Right ventricle myocardium inferior (tissue), 1 donor: ENCODE measurements at regions not wholly inside any gene's neighbourhood (a gene's known extent, or its start where the extent isn't known, plus 50 kb on each side); places are given as distances from the start of the nearest gene placed in this dataset.

Source experiments
- ATAC-seq: fragments of 200-7000 bp; cut with Tn5 transposase; one replicate; pipeline ENCODE4 v1.9.1; 2020; ENCODE audit warnings: mild to moderate bottlenecking, moderate library complexity
- DNase-seq: peaks from one replicate; pipeline ENCODE4 v3.0.0; 2021; ENCODE audit errors: missing footprints
- intact Hi-C: fragments of 100-400 bp; cut with DNase I; formaldehyde crosslinking; loops from one replicate; pipeline ENCODE4 v1.11.0; 2022
- donor health status: DM: no; HTN: yes; CAD: no; lungs with severe emphysema.

GRCh38 chr2:78498125-78498524 is 527.4 kb upstream of the REG3G start:
- no peak for ATAC-seq
- intact Hi-C loops, result no loop called here
- peak; percentile 42 for DNase-seq

GRCh38 chr2:78506301-78506700 is 519.2 kb upstream of the REG3G start:
- intact Hi-C loops, result no loop called here
- ATAC-seq, result no peak
- no peak for DNase-seq

GRCh38 chr2:78521938-78522337 is 503.6 kb upstream of the REG3G start:
- no peak for DNase-seq
- intact Hi-C loops, result no loop called here
- ATAC-seq, result no peak

- ATAC-seq (no peak), DNase-seq (no peak)
- intact Hi-C loops, result no loop called here
These were observed 492.6 kb upstream of the REG3G start for GRCh38 chr2:78532762-78533379.

- ATAC-seq, result no peak
- no peak for DNase-seq
- intact Hi-C loops, result no loop called here
These were observed 490.1 kb upstream of the REG3G start for GRCh38 chr2:78535395-78535794.

- intact Hi-C loops, result no loop called here
- DNase-seq, result no peak
- no peak for ATAC-seq
These were observed 487.2 kb upstream of the REG3G start for GRCh38 chr2:78538322-78538721.

GRCh38 chr2:78540255-78540654 is 485.2 kb upstream of the REG3G start:
- intact Hi-C loops, result no loop called here
- no peak for ATAC-seq
- no peak for DNase-seq

- DNase-seq, result no peak
- ATAC-seq, result no peak
- intact Hi-C loops, result no loop called here
These were observed 484.4 kb upstream of the REG3G start for GRCh38 chr2:78541088-78541450.

GRCh38 chr2:78541451-78542267 is 483.8 kb upstream of the REG3G start:
- no peak for ATAC-seq
- DNase-seq, result no peak
- intact Hi-C loops, result no loop called here

- no peak for DNase-seq
These were observed 478.7 kb upstream of the REG3G start for GRCh38 chr2:78546843-78547242.

GRCh38 chr2:78549766-78550165 is 475.7 kb upstream of the REG3G start:
- ATAC-seq, result no peak
- intact Hi-C loops, result no loop called here
- no peak for DNase-seq

More at GRCh38 chr2:78546843-78547242, 478.7 kb upstream of the REG3G start:
- no peak for ATAC-seq
- intact Hi-C loops, result no loop called here

- DNase-seq (no peak), ATAC-seq (no peak)
- intact Hi-C loops, result no loop called here
These were observed 471.4 kb upstream of the REG3G start for GRCh38 chr2:78553866-78554647.

GRCh38 chr2:78561876-78562275 is 463.6 kb upstream of the REG3G start:
- ATAC-seq, result no peak
- intact Hi-C loops, result no loop called here
- DNase-seq, result no peak

- ATAC-seq (no peak), DNase-seq (no peak)
- intact Hi-C loops, result no loop called here
These were observed 460.8 kb upstream of the REG3G start for GRCh38 chr2:78564666-78565065.

- intact Hi-C loops, result no loop called here
These were observed 456.6 kb upstream of the REG3G start for GRCh38 chr2:78568782-78569373.

GRCh38 chr2:78576409-78576808 is 449.1 kb upstream of the REG3G start:
- DNase-seq, result no peak
- intact Hi-C loops, result no loop called here
- no peak for ATAC-seq

More at GRCh38 chr2:78568782-78569373, 456.6 kb upstream of the REG3G start:
- DNase-seq (no peak), ATAC-seq (no peak)

GRCh38 chr2:78585871-78586270 is 439.6 kb upstream of the REG3G start:
- no peak for DNase-seq
- intact Hi-C loops, result no loop called here
- ATAC-seq, result no peak

- DNase-seq (no peak), ATAC-seq (no peak)
- intact Hi-C loops, result no loop called here
These were observed 439.2 kb upstream of the REG3G start for GRCh38 chr2:78586316-78586715.

- ATAC-seq (no peak), DNase-seq (no peak)
- intact Hi-C loops, result no loop called here
These were observed 435.6 kb upstream of the REG3G start for GRCh38 chr2:78589871-78590270.
